ENCODE measurements at regions not wholly inside any gene's neighbourhood (a gene's known extent, or its start where the extent isn't known, plus 50 kb on each side); places are given as distances from the start of the nearest gene placed in this dataset.

GRCh38 chr10:3264161-3264761 lies 91.7 kb upstream of the PITRM1 start:
- DNase-seq: no peak
- in situ Hi-C loops (cut with MboI; ENCODE audit: low pct_ligation_motif_present in 1 of 4, low pct_unique_long_range_greater_than_20kb in 1 of 4, low sequenced_read_pairs in 3 of 4): no loop called here

DNA sequence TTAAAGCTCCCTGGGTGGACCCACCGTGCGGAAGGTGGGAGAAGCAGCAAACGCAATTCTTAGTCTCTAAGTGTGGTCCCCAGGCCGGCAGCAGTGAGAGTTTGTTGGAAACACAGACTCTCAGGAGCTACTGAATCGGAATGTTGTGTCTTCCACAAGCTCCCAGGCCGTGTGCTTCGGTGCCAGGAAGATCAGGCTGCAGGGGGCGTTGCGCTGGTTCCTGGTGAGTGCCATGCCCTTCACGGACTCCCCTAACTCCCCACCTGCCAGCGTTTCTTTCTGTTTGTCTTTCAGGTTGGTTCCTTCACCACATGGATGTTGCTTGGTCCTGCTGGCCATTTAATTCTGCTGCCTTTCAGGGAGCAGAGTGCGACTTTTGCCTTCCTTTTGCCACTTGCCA lies 91.2 kb upstream of the PITRM1 start:
- no peak overlapping the region for H3K27ac ChIP-seq
- no peak for DNase-seq
- peaks cover 0 to 5% (median 0%) of the 10 kb centered on the region in 4 donors for H3K4me1 ChIP-seq
- intact Hi-C loops (cut with DNase I; ENCODE audit: low total_unique reads): no loop called here
- no peaks in the 10 kb centered on the region for H3K9me3 ChIP-seq
- TF ChIP-seq, protein P1, sequence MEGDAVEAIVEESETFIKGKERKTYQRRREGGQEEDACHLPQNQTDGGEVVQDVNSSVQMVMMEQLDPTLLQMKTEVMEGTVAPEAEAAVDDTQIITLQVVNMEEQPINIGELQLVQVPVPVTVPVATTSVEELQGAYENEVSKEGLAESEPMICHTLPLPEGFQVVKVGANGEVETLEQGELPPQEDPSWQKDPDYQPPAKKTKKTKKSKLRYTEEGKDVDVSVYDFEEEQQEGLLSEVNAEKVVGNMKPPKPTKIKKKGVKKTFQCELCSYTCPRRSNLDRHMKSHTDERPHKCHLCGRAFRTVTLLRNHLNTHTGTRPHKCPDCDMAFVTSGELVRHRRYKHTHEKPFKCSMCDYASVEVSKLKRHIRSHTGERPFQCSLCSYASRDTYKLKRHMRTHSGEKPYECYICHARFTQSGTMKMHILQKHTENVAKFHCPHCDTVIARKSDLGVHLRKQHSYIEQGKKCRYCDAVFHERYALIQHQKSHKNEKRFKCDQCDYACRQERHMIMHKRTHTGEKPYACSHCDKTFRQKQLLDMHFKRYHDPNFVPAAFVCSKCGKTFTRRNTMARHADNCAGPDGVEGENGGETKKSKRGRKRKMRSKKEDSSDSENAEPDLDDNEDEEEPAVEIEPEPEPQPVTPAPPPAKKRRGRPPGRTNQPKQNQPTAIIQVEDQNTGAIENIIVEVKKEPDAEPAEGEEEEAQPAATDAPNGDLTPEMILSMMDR (IDR thresholded peaks at IDR 0.05): no peak
- TF ChIP-seq EP300 (IDR thresholded peaks at IDR 0.05; ENCODE audit: low read depth) (no peak), POLR2AphosphoS5 (IDR thresholded peaks at IDR 0.05) (no peak), POLR2A (IDR thresholded peaks at IDR 0.05) (no peak)
- no peak overlapping the region for H3K4me3 ChIP-seq
- H3K27me3 ChIP-seq: no peaks in the 10 kb centered on the region
- H3K36me3 ChIP-seq: no peaks in the 10 kb centered on the region
- in situ Hi-C loops (cut with MboI; ENCODE audit: low pct_ligation_motif_present in 1 of 4, low pct_unique_long_range_greater_than_20kb in 1 of 4, low sequenced_read_pairs in 3 of 4): no loop called here
- 86% methylated on average over 12 of the region's 12 CpGs; no CpG with 5 or more reads in 1 of the 2 donors for WGBS, 2 donors (ENCODE audit: low coverage in 1 of 2)

More at GRCh38 chr10:3264161-3264761, 91.7 kb upstream of the PITRM1 start:
- Histone ChIP-seq H3K27ac (peak overlapping the region in 1 of 4 donors; percentile 25), H3K27me3 (no peaks in the 10 kb centered on the region), H3K4me3 (no peak overlapping the region), H3K36me3 (no peaks in the 10 kb centered on the region), H3K4me1 (peaks cover 0 to 5% (median 0%) of the 10 kb centered on the region in 4 donors), H3K9me3 (no peaks in the 10 kb centered on the region)
- 62 to 68% methylated on average over 3 to 8 of the region's 12 CpGs for WGBS, 2 donors (ENCODE audit: low coverage in 1 of 2)
- TF ChIP-seq POLR2AphosphoS5 (IDR thresholded peaks at IDR 0.05) (no peak), POLR2A (IDR thresholded peaks at IDR 0.05) (no peak), EP300 (IDR thresholded peaks at IDR 0.05; ENCODE audit: low read depth) (no peak)
- TF ChIP-seq, protein P1 (IDR thresholded peaks at IDR 0.05): no peak
- intact Hi-C loops (cut with DNase I; ENCODE audit: low total_unique reads): no loop called here

DNA sequence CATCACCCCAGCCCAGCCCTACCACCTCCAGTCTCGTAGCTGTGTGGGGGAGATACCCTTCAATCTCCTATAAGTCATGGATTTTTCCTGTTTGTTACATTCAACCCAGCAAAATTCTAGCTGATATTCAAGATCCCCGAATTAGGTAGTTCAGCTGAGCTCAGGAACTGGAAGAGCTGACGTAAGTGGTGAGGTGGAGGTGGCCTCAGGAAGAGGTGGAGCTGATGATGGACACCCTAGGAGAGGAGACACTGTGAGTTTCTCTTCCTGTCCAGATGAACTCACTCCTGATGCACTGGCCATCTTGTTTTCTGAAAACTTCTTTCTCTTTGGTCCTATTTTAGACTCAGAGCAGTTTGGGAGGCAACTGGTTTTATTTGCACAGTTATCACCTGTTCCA lies 90.5 kb upstream of the PITRM1 start:
- Histone ChIP-seq H3K9me3 (no peaks in the 10 kb centered on the region), H3K4me3 (no peak overlapping the region), H3K36me3 (no peaks in the 10 kb centered on the region), H3K27ac (no peak overlapping the region), H3K27me3 (no peaks in the 10 kb centered on the region), H3K4me1 (peaks cover 0 to 5% (median 0%) of the 10 kb centered on the region in 4 donors)
- in situ Hi-C loops (cut with MboI; ENCODE audit: low pct_ligation_motif_present in 1 of 4, low pct_unique_long_range_greater_than_20kb in 1 of 4, low sequenced_read_pairs in 3 of 4): no loop called here
- TF ChIP-seq EP300 (IDR thresholded peaks at IDR 0.05; ENCODE audit: low read depth): no peak
- TF ChIP-seq, protein P1 (IDR thresholded peaks at IDR 0.05): no peak
- TF ChIP-seq POLR2AphosphoS5 (IDR thresholded peaks at IDR 0.05): no peak
- no peak for TF ChIP-seq POLR2A (IDR thresholded peaks at IDR 0.05)
- WGBS, 2 donors (ENCODE audit: low coverage in 1 of 2): 58% methylated on average over 3 of the region's 3 CpGs; no CpG with 5 or more reads in 1 of the 2 donors
- no peak for DNase-seq
- intact Hi-C loops (cut with DNase I; ENCODE audit: low total_unique reads): no loop called here

GRCh38 chr10:3261921-3262320 lies 89.3 kb upstream of the PITRM1 start:
- in situ Hi-C loops (cut with MboI; ENCODE audit: low pct_ligation_motif_present in 1 of 4, low pct_unique_long_range_greater_than_20kb in 1 of 4, low sequenced_read_pairs in 3 of 4) (no loop called here), intact Hi-C loops (cut with DNase I; ENCODE audit: low total_unique reads) (no loop called here)
- Histone ChIP-seq H3K27me3 (no peaks in the 10 kb centered on the region), H3K4me1 (peaks cover 0 to 5% (median 0%) of the 10 kb centered on the region in 4 donors), H3K9me3 (no peaks in the 10 kb centered on the region), H3K36me3 (no peaks in the 10 kb centered on the region), H3K4me3 (no peak overlapping the region), H3K27ac (no peak overlapping the region)
- 34 to 52% methylated on average over 5 of the region's 5 CpGs for WGBS, 2 donors (ENCODE audit: low coverage in 1 of 2)
- no peak for DNase-seq
- TF ChIP-seq EP300 (IDR thresholded peaks at IDR 0.05; ENCODE audit: low read depth): no peak
- TF ChIP-seq, protein P1 (IDR thresholded peaks at IDR 0.05): no peak
- TF ChIP-seq POLR2A (IDR thresholded peaks at IDR 0.05): no peak
- no peak for TF ChIP-seq POLR2AphosphoS5 (IDR thresholded peaks at IDR 0.05)

All from transverse colon (tissue), 4 donors.